H1 (cell line): ENCODE measurements at regions not wholly inside any gene's neighbourhood (a gene's known extent, or its start where the extent isn't known, plus 50 kb on each side); places are given as distances from the start of the nearest gene placed in this dataset.

Experiments
- CTCF ChIA-PET: fragments of 300-600 bp; sonication (Branson Sonifier 250); formaldehyde crosslinking; loops from one replicate; lab custom pipeline; 2021; ENCODE audit not compliant: partially characterized antibody; lab: Charles Lee
- POLR2A ChIA-PET: fragments of 300-600 bp; sonication (Branson Sonifier 250); formaldehyde crosslinking; loops from one replicate; lab custom pipeline; 2021; ENCODE audit warnings: inconsistent platforms; ENCODE audit not compliant: partially characterized antibody; lab: Charles Lee
- DNase-seq, 2 experiments: peaks; one replicate each; pipeline versions ENCODE4 v3.0.0 to v3.0.0-alpha.2; 2010 to 2022; ENCODE audit warnings: low spot score in 2 of 2, low read depth in 1 of 2, mixed read lengths in 1 of 2
- FAIRE-seq: peaks from 2 replicates; lab custom pipeline; 2011; peaks lifted over from hg19 to GRCh38; lab: Jason Lieb, UNC
- H2AFZ ChIP-seq: 2 replicates; pipeline ENCODE4 v1.8.1; 2012; ENCODE audit warnings: low read length, inconsistent platforms
- H2AK5ac ChIP-seq: 2 replicates; pipeline ENCODE4 v1.6.1; 2013; ENCODE audit warnings: low read depth, low read length
- H2BK120ac ChIP-seq: replicated peaks from 2 replicates; pipeline ENCODE3; 2013; ENCODE audit warnings: low read depth, low read length, inconsistent platforms
- H2BK12ac ChIP-seq: 2 replicates; pipeline ENCODE4 v1.6.1; 2013; ENCODE audit warnings: low read depth, low read length
- H2BK15ac ChIP-seq: 2 replicates; pipeline ENCODE4 v1.6.1; 2013; ENCODE audit warnings: low read length
- H2BK20ac ChIP-seq: 2 replicates; pipeline ENCODE4 v1.6.1; 2013; ENCODE audit warnings: low read length
- H2BK5ac ChIP-seq: 2 replicates; pipeline ENCODE4 v1.6.1; 2013; ENCODE audit warnings: low read depth, low read length
- H3K14ac ChIP-seq: 2 replicates; pipeline ENCODE4 v1.6.1; 2013; ENCODE audit warnings: inconsistent platforms; ENCODE audit not compliant: insufficient read length
- H3K18ac ChIP-seq: 2 replicates; pipeline ENCODE4 v1.6.1; 2013; ENCODE audit warnings: low read length; ENCODE audit errors: extremely low read depth
- H3K23ac ChIP-seq: 2 replicates; pipeline ENCODE4 v1.6.1; 2013; ENCODE audit warnings: inconsistent platforms; ENCODE audit not compliant: insufficient read length
- H3K23me2 ChIP-seq: 2 replicates; pipeline ENCODE4 v1.6.1; 2013; ENCODE audit warnings: low read depth, low read length
- H3K27ac ChIP-seq: 2 replicates; pipeline ENCODE4 v1.6.1; 2011; ENCODE audit warnings: low read depth, low read length, inconsistent platforms
- H3K27me3 ChIP-seq, 4 experiments: replicated peaks in 1 of 4; 1 replicate in 1 of 4; 2 replicates in 3 of 4; pipeline versions ENCODE4 v1.6.1 to v1.8.1; 2011 to 2013; ENCODE audit warnings: low read length in 3 of 4, mild to moderate bottlenecking in 3 of 4, inconsistent platforms in 2 of 4, mixed read lengths in 2 of 4, moderate library complexity in 1 of 4; ENCODE audit not compliant: control insufficient read depth in 3 of 4, insufficient read depth in 3 of 4; ENCODE audit errors: extremely low read depth in 1 of 4
- H3K36me3 ChIP-seq, 4 experiments: 2 replicates each; pipeline versions ENCODE4 v1.6.1 to v1.8.1; 2011 to 2013; ENCODE audit warnings: mild to moderate bottlenecking in 4 of 4, low read length in 3 of 4, moderate library complexity in 2 of 4, control low read depth in 1 of 4, inconsistent platforms in 1 of 4; ENCODE audit not compliant: insufficient read depth in 4 of 4, control insufficient read depth in 2 of 4
- H3K4ac ChIP-seq: replicated peaks from 2 replicates; pipeline ENCODE3; 2013; ENCODE audit warnings: low read length, low read depth, mixed read lengths, inconsistent platforms; ENCODE audit not compliant: insufficient read length
- H3K4me1 ChIP-seq, 4 experiments: replicated peaks in 1 of 4; 1 replicate in 1 of 4; 2 replicates in 3 of 4; pipeline versions ENCODE4 v1.6.1 to v1.8.1; 2011 to 2013; ENCODE audit warnings: low read length in 3 of 4, inconsistent platforms in 2 of 4, mixed read lengths in 1 of 4; ENCODE audit not compliant: insufficient read depth in 4 of 4, control insufficient read depth in 3 of 4
- H3K4me2 ChIP-seq, 2 experiments: 2 replicates each; pipeline versions ENCODE4 v1.6.1 to v1.8.1; 2011 to 2013; ENCODE audit warnings: low read depth in 2 of 2, low read length in 2 of 2, control low read depth in 1 of 2, inconsistent platforms in 1 of 2, mild to moderate bottlenecking in 1 of 2; ENCODE audit not compliant: insufficient read depth in 1 of 2
- H3K4me3 ChIP-seq, 4 experiments: fragments of 200-600, 300-600 bp in 1 of 4; sonication (generic), shearing (Covaris generic), sonication (Bioruptor Twin) in 1 of 4; 2 replicates each; pipeline versions ENCODE4 v1.5.1 to v1.8.1; 2011 to 2016; ENCODE audit warnings: low read length in 4 of 4, low read depth in 3 of 4, control low read depth in 2 of 4, inconsistent platforms in 2 of 4, mild to moderate bottlenecking in 2 of 4, mixed read lengths in 1 of 4, moderate library complexity in 1 of 4; ENCODE audit not compliant: insufficient read depth in 2 of 4; ENCODE audit errors: extremely low read depth in 1 of 4
- H3K56ac ChIP-seq: replicated peaks from 2 replicates; pipeline ENCODE3; 2013; ENCODE audit warnings: low read depth, mild to moderate bottlenecking, mixed read lengths, low read length, inconsistent platforms; ENCODE audit not compliant: insufficient read length
- H3K79me1 ChIP-seq: 2 replicates; pipeline ENCODE4 v1.6.1; 2013; ENCODE audit warnings: low read depth, low read length, control low read depth
- H3K79me2 ChIP-seq, 2 experiments: 2 replicates each; pipeline versions ENCODE4 v1.6.1 to v1.8.1; 2012 to 2013; ENCODE audit warnings: low read length in 2 of 2, mild to moderate bottlenecking in 2 of 2, inconsistent platforms in 1 of 2; ENCODE audit not compliant: insufficient read depth in 2 of 2, control insufficient read depth in 1 of 2
- H3K9ac ChIP-seq, 4 experiments: replicated peaks in 1 of 4; 1 replicate in 1 of 4; 2 replicates in 3 of 4; pipeline versions ENCODE4 v1.6.1 to v1.8.1; 2011 to 2013; ENCODE audit warnings: low read depth in 3 of 4, low read length in 3 of 4, control low read depth in 2 of 4, mild to moderate bottlenecking in 2 of 4, moderate library complexity in 2 of 4, inconsistent platforms in 1 of 4; ENCODE audit errors: extremely low read depth in 1 of 4
- H3K9me3 ChIP-seq, 2 experiments: 2 replicates each; pipeline versions ENCODE4 v1.6.1 to v1.8.1; 2012 to 2013; ENCODE audit warnings: mild to moderate bottlenecking in 2 of 2, moderate library complexity in 2 of 2, control low read depth in 1 of 2, inconsistent platforms in 1 of 2, low read depth in 1 of 2, low read length in 1 of 2, mixed read lengths in 1 of 2; ENCODE audit not compliant: insufficient read depth in 2 of 2
- H4K20me1 ChIP-seq, 2 experiments: replicated peaks in 1 of 2; 2 replicates each; pipeline versions ENCODE3 to v1.8.1; 2011 to 2013; ENCODE audit warnings: inconsistent platforms in 2 of 2, low read length in 2 of 2, mild to moderate bottlenecking in 1 of 2; ENCODE audit not compliant: insufficient read depth in 2 of 2, control insufficient read depth in 1 of 2
- H4K5ac ChIP-seq: 2 replicates; pipeline ENCODE4 v1.6.1; 2013; ENCODE audit warnings: low read length, low read depth, mixed read lengths, inconsistent platforms; ENCODE audit not compliant: insufficient read length
- H4K8ac ChIP-seq: 2 replicates; pipeline ENCODE4 v1.8.0; 2013; ENCODE audit warnings: mild to moderate bottlenecking, moderate library complexity, low read length, inconsistent platforms; ENCODE audit not compliant: insufficient read depth; ENCODE audit errors: extremely low read depth
- H4K91ac ChIP-seq: replicated peaks from 2 replicates; pipeline ENCODE3; 2013; ENCODE audit warnings: low read length, mixed read lengths, inconsistent platforms; ENCODE audit not compliant: insufficient read length
- WGBS, 2 experiments: shearing (Covaris generic) in 1 of 2; methylation state at CpG; one replicate each; pipeline versions ENCODE4 v1.1.6 to v1.1.7; 2013 to 2015; ENCODE audit warnings: low lambda C conversion rate in 2 of 2, mixed read lengths in 2 of 2, inconsistent platforms in 1 of 2, low coverage in 1 of 2, missing lambda C conversion rate in 1 of 2; ENCODE audit not compliant: insufficient replicate concordance in 2 of 2, insufficient coverage in 1 of 2, insufficient read length in 1 of 2; ENCODE audit errors: extremely low coverage in 1 of 2, missing lambda C conversion rate in 1 of 2; 5-methylcytosine and 5-hydroxymethylcytosine counted together
- TF ChIP-seq, protein P1 (sequence below): fragments of 300-600 bp; sonication (generic); IDR thresholded peaks from 2 replicates; pipeline ENCODE4 v1.7.1; 2012; ENCODE audit warnings: low read length, moderate library complexity, mild to moderate bottlenecking, inconsistent platforms; ENCODE audit not compliant: insufficient replicate concordance

DNA sequence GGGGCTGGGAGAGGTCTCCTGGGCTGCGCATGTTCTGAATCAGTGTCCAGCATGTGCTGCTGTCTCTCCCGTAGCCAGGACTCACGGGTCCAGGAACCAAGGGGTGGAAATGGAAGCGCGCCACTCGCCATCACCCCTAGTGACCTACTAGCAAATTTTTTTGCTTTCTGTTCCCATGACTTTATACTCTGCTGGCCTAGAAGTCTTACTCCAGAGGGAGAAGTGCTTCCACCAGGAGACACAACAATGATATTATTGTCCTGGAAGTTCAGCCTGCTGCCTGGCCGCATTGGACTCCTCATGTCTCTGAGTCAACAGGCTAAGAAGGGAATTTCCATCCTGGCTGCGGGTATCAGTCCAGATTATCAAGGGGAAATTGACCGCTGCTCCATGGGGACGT, 729.7 kb downstream of the BRD1 start:
- no peaks in the 10 kb centered on the region for H3K27me3 ChIP-seq
- TF ChIP-seq, protein P1, sequence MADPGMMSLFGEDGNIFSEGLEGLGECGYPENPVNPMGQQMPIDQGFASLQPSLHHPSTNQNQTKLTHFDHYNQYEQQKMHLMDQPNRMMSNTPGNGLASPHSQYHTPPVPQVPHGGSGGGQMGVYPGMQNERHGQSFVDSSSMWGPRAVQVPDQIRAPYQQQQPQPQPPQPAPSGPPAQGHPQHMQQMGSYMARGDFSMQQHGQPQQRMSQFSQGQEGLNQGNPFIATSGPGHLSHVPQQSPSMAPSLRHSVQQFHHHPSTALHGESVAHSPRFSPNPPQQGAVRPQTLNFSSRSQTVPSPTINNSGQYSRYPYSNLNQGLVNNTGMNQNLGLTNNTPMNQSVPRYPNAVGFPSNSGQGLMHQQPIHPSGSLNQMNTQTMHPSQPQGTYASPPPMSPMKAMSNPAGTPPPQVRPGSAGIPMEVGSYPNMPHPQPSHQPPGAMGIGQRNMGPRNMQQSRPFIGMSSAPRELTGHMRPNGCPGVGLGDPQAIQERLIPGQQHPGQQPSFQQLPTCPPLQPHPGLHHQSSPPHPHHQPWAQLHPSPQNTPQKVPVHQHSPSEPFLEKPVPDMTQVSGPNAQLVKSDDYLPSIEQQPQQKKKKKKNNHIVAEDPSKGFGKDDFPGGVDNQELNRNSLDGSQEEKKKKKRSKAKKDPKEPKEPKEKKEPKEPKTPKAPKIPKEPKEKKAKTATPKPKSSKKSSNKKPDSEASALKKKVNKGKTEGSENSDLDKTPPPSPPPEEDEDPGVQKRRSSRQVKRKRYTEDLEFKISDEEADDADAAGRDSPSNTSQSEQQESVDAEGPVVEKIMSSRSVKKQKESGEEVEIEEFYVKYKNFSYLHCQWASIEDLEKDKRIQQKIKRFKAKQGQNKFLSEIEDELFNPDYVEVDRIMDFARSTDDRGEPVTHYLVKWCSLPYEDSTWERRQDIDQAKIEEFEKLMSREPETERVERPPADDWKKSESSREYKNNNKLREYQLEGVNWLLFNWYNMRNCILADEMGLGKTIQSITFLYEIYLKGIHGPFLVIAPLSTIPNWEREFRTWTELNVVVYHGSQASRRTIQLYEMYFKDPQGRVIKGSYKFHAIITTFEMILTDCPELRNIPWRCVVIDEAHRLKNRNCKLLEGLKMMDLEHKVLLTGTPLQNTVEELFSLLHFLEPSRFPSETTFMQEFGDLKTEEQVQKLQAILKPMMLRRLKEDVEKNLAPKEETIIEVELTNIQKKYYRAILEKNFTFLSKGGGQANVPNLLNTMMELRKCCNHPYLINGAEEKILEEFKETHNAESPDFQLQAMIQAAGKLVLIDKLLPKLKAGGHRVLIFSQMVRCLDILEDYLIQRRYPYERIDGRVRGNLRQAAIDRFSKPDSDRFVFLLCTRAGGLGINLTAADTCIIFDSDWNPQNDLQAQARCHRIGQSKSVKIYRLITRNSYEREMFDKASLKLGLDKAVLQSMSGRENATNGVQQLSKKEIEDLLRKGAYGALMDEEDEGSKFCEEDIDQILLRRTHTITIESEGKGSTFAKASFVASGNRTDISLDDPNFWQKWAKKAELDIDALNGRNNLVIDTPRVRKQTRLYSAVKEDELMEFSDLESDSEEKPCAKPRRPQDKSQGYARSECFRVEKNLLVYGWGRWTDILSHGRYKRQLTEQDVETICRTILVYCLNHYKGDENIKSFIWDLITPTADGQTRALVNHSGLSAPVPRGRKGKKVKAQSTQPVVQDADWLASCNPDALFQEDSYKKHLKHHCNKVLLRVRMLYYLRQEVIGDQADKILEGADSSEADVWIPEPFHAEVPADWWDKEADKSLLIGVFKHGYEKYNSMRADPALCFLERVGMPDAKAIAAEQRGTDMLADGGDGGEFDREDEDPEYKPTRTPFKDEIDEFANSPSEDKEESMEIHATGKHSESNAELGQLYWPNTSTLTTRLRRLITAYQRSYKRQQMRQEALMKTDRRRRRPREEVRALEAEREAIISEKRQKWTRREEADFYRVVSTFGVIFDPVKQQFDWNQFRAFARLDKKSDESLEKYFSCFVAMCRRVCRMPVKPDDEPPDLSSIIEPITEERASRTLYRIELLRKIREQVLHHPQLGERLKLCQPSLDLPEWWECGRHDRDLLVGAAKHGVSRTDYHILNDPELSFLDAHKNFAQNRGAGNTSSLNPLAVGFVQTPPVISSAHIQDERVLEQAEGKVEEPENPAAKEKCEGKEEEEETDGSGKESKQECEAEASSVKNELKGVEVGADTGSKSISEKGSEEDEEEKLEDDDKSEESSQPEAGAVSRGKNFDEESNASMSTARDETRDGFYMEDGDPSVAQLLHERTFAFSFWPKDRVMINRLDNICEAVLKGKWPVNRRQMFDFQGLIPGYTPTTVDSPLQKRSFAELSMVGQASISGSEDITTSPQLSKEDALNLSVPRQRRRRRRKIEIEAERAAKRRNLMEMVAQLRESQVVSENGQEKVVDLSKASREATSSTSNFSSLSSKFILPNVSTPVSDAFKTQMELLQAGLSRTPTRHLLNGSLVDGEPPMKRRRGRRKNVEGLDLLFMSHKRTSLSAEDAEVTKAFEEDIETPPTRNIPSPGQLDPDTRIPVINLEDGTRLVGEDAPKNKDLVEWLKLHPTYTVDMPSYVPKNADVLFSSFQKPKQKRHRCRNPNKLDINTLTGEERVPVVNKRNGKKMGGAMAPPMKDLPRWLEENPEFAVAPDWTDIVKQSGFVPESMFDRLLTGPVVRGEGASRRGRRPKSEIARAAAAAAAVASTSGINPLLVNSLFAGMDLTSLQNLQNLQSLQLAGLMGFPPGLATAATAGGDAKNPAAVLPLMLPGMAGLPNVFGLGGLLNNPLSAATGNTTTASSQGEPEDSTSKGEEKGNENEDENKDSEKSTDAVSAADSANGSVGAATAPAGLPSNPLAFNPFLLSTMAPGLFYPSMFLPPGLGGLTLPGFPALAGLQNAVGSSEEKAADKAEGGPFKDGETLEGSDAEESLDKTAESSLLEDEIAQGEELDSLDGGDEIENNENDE: no peak

More for the DNA sequence above, 729.7 kb downstream of the BRD1 start:
- Histone ChIP-seq H3K18ac (no peak overlapping the region), H3K23ac (no peak overlapping the region), H2AK5ac (no peak overlapping the region), H3K4me3 (no peak overlapping the region), H3K9me3 (no peaks in the 10 kb centered on the region), H2BK20ac (no peak overlapping the region), H3K79me2 (no peaks in the 10 kb centered on the region), H3K14ac (no peak overlapping the region), H3K4ac (no peak overlapping the region), H2BK12ac (no peak overlapping the region), H3K4me1 (no peaks in the 10 kb centered on the region), H4K8ac (no peak overlapping the region), H4K91ac (no peak overlapping the region), H4K20me1 (peaks cover 0 to 4% of the 10 kb centered on the region in 2 experiments), H3K23me2 (peaks cover 3% of the 10 kb centered on the region; the same call in 1 of the 2 replicates), H2BK15ac (no peak overlapping the region), H2BK5ac (no peak overlapping the region), H3K4me2 (no peak overlapping the region), H3K9ac (no peak overlapping the region), H2AFZ (no peak overlapping the region), H3K27ac (no peak overlapping the region), H4K5ac (no peak overlapping the region), H2BK120ac (no peak overlapping the region), H3K56ac (no peak overlapping the region), H3K79me1 (no peaks in the 10 kb centered on the region), H3K36me3 (no peaks in the 10 kb centered on the region; a peak in 1 of 8 replicates)
- POLR2A ChIA-PET: no interaction called here
- FAIRE-seq (no peak), DNase-seq (no peak)
- WGBS, 2 experiments: 98% methylated on average over 10 of the region's 10 CpGs; no CpG with 5 or more reads in 1 of the 2 experiments
- CTCF ChIA-PET: no interaction called here
